Choroid plexus epithelial cell (primary cell): ENCODE measurements at regions not wholly inside any gene's neighbourhood (a gene's known extent, or its start where the extent isn't known, plus 50 kb on each side); places are given as distances from the start of the nearest gene placed in this dataset.

Experiments
- DNase-seq: peaks from one replicate; pipeline ENCODE4 v3.0.0-alpha.2; 2010; ENCODE audit warnings: low read depth
- H3K4me3 ChIP-seq: 2 replicates; pipeline ENCODE4 v1.5.1; 2011; ENCODE audit warnings: low read depth, mild to moderate bottlenecking, control low read depth, low read length, moderate library complexity
- CTCF ChIP-seq: conservative IDR thresholded peaks from 2 replicates; pipeline ENCODE4 v1.5.1; 2011; ENCODE audit warnings: low read depth, mild to moderate bottlenecking, control low read depth, inconsistent platforms, low read length, moderate library complexity

DNA sequence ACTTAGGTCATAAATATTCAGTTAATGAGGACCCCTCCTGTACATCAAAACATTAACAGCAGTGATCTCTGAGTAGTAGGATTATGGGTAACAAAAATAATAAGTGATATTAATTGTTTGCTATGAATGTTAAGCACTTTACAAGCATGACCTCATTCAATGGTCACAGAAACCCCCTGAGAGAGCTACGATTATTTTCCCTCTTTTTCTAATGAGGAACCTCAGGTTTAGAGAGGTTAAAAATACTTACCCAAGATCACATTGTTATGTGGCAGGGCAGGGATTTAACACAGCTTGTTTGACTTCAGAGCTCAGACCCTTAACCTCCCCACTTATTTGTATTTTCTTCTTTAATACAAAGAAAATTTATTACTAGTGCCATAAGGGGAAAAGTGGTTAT is 228.2 kb downstream of the TBL1XR1 start:
- TF ChIP-seq CTCF, result no peak
- DNase-seq, result no peak
- no peak overlapping the region for H3K4me3 ChIP-seq

DNA sequence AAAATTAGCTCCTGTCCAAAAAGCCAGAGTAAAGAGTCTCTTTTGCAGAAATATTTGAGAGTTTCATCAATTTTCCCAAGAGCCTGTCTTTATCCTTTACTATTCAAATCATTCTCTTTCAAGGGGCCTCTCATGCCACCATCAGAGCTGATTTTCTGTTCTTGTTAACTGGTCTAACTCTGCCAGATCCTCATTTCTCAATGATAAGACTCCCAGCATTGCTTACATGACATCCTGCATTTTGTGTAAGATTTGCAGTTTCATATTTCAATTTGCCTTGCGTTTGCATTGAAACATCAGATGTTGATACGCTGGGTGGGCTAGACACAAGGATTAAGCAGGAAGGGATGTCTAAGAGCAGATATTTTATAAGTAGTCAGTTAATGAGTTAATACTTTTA is 228.7 kb downstream of the TBL1XR1 start:
- peak; percentile 28 for DNase-seq
- no peak overlapping the region for H3K4me3 ChIP-seq
- no peak for TF ChIP-seq CTCF

DNA sequence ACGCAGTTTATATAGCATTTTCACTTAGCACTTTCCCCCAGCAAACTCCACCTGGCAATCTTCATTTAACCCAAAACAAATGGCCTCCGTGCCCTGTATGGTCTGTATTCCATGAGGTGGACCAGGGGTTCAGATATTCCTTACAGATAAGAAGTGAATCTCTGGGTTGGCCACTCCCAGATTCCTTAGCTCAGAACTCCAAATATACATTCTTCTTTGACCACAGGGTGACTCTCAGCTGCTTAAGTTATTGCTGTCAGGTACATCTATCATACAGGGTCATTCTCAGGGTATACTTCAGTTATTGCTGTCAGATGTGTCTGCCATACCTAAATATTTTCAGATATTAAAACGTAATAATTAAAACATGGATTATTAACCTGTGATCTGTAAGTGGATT is 229.8 kb downstream of the TBL1XR1 start:
- DNase-seq, result peak; percentile 37
- TF ChIP-seq CTCF, result no peak
- no peak overlapping the region for H3K4me3 ChIP-seq

GRCh38 chr3:176964661-176965060 is 232.6 kb downstream of the TBL1XR1 start:
- DNase-seq, result peak; percentile 62
- TF ChIP-seq CTCF, result no peak
- H3K4me3 ChIP-seq, result no peak overlapping the region

GRCh38 chr3:176961916-176962315 is 235.4 kb downstream of the TBL1XR1 start:
- no peak for TF ChIP-seq CTCF
- DNase-seq, result peak; percentile 60
- no peak overlapping the region for H3K4me3 ChIP-seq

DNA sequence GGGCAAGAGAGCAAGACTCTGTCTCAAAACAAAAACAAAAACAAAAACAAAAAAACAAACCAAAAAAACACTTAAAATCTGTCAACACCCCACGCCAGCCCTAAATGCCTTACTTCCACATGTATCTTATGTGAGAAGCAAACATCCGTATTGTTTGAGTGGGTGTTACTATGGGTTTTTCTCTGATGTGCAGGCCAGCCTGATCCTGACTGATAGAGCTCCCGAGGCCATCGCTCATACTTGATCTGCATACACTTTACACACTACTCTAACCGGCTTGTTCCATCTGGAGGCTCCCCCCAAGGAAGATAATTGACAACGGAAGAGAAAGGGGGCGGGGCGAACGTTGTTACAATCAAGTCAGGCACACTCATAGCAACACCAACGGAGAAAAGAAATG is 237.4 kb downstream of the TBL1XR1 start:
- TF ChIP-seq CTCF, result no peak
- DNase-seq, result no peak
- H3K4me3 ChIP-seq, result no peak overlapping the region

GRCh38 chr3:176958560-176958959 is 238.7 kb downstream of the TBL1XR1 start:
- H3K4me3 ChIP-seq, result no peak overlapping the region
- TF ChIP-seq CTCF, result no peak

More at GRCh38 chr3:176958560-176958959, 238.7 kb downstream of the TBL1XR1 start:
- DNase-seq, result no peak
